ENCODE measurements at regions not wholly inside any gene's neighbourhood (a gene's known extent, or its start where the extent isn't known, plus 50 kb on each side); places are given as distances from the start of the nearest gene placed in this dataset.

GRCh38 chr3:177512945-177513814, 315.9 kb upstream of the TBL1XR1 start (continued):
- TF ChIP-seq HOMEZ (CRISPR knock-in tag; IDR thresholded peaks at IDR 0.05; ENCODE audit: low read depth) (peak; percentile 70; the same call in 1 of the 2 replicates), EHMT2 (IDR thresholded peaks at IDR 0.05; ENCODE audit: borderline replicate concordance, low read depth, low read length) (peak; percentile 42; the same call in 1 of the 2 replicates), MAZ (IDR thresholded peaks at IDR 0.05; ENCODE audit: borderline replicate concordance, low read depth, low read length) (no peak), MAZ (CRISPR knock-in tag; IDR thresholded peaks at IDR 0.05; ENCODE audit: low read depth) (0 out of 2 replicates have a peak, but pooled peaks have one; percentile 36), MAX (IDR thresholded peaks at IDR 0.05) (no peak), RCOR2 (CRISPR knock-in tag; IDR thresholded peaks at IDR 0.05) (peak; percentile 45; the same call in 1 of the 2 replicates), KDM2A (CRISPR knock-in tag; IDR thresholded peaks at IDR 0.05; ENCODE audit: borderline replicate concordance, low read depth) (no peak), ZNF550 (CRISPR knock-in tag; IDR thresholded peaks at IDR 0.05; ENCODE audit: borderline replicate concordance) (no peak), ZNF615 (CRISPR knock-in tag; IDR thresholded peaks at IDR 0.05; ENCODE audit: borderline replicate concordance) (no peak), TRIM24 (CRISPR knock-in tag; IDR thresholded peaks at IDR 0.05) (no peak), SETDB1 (CRISPR knock-in tag; IDR thresholded peaks at IDR 0.05; ENCODE audit: borderline replicate concordance) (no peak), ZNF281 (CRISPR knock-in tag; IDR thresholded peaks at IDR 0.05; ENCODE audit: borderline replicate concordance) (peak; percentile 24; the same call in 1 of the 2 replicates), HHEX (CRISPR knock-in tag; IDR thresholded peaks at IDR 0.05) (no peak), ZNF788 (CRISPR knock-in tag; IDR thresholded peaks at IDR 0.05; ENCODE audit: borderline replicate concordance) (peak; percentile 36; the same call in 1 of the 2 replicates), RFXANK (CRISPR knock-in tag; IDR thresholded peaks at IDR 0.05) (peak; percentile 30; the same call in 1 of the 2 replicates), POLR2G (IDR thresholded peaks at IDR 0.05; ENCODE audit: low read depth, low read length) (no peak), KDM6A (CRISPR knock-in tag; IDR thresholded peaks at IDR 0.05; ENCODE audit: low read depth) (peak; percentile 86), DMAP1 (CRISPR knock-in tag; IDR thresholded peaks at IDR 0.05) (peak; percentile 68), ZMYM4 (CRISPR knock-in tag; IDR thresholded peaks at IDR 0.05) (peak; percentile 83), RNF2 (conservative IDR thresholded peaks at IDR 0.05; ENCODE audit: low read depth) (no peak), SKIL (CRISPR knock-in tag; IDR thresholded peaks at IDR 0.05; ENCODE audit: borderline replicate concordance) (no peak), KAT8 (CRISPR knock-in tag; IDR thresholded peaks at IDR 0.05) (no peak), ZNF432 (CRISPR knock-in tag; IDR thresholded peaks at IDR 0.05; ENCODE audit: borderline replicate concordance) (no peak)
